ENCODE measurements at regions not wholly inside any gene's neighbourhood (a gene's known extent, or its start where the extent isn't known, plus 50 kb on each side); places are given as distances from the start of the nearest gene placed in this dataset.
"Not testable (repeated sequence)": the region's sequence is repeated elsewhere in the genome, so short reads cannot be mapped to it uniquely, and the experiment has no call there.

- Mint-ChIP-seq H3K9me3 (no peaks in the 10 kb centered on the region), H3K36me3 (ENCODE audit: low read depth) (no peaks in the 10 kb centered on the region), H3K4me1 (no peaks in the 10 kb centered on the region), H3K4me3 (no peak overlapping the region), H3K27ac (no peak overlapping the region), H3K27me3 (peaks cover under 1% of the 10 kb centered on the region)
- CTCF ChIA-PET: no interaction called here
- POLR2A ChIA-PET: no interaction called here
- no peak for DNase-seq
Measured at GRCh38 chr1:233459968-233460367, 132.4 kb downstream of the MAP3K21 start.

- H3K4me1 Mint-ChIP-seq: no peaks in the 10 kb centered on the region
- no peaks in the 10 kb centered on the region for H3K27me3 Mint-ChIP-seq
- no peak overlapping the region for H3K27ac Mint-ChIP-seq
- ChIA-PET POLR2A (no interaction called here), CTCF (no interaction called here)
- H3K4me3 Mint-ChIP-seq: no peak overlapping the region
- H3K9me3 Mint-ChIP-seq: no peaks in the 10 kb centered on the region
- DNase-seq: no peak
- no peaks in the 10 kb centered on the region for H3K36me3 Mint-ChIP-seq (ENCODE audit: low read depth)
Measured at GRCh38 chr1:233460692-233461091, 133.2 kb downstream of the MAP3K21 start.

GRCh38 chr1:233461847-233462246, 134.3 kb downstream of the MAP3K21 start:
- POLR2A ChIA-PET: no interaction called here
- Mint-ChIP-seq H3K4me1 (no peaks in the 10 kb centered on the region), H3K9me3 (no peaks in the 10 kb centered on the region), H3K4me3 (no peak overlapping the region), H3K27ac (no peak overlapping the region), H3K27me3 (no peaks in the 10 kb centered on the region), H3K36me3 (ENCODE audit: low read depth) (no peaks in the 10 kb centered on the region)
- CTCF ChIA-PET: no interaction called here
- DNase-seq: no peak

GRCh38 chr1:233463333-233463732, 135.8 kb downstream of the MAP3K21 start:
- CTCF ChIA-PET: no interaction called here
- no peak for DNase-seq
- no peaks in the 10 kb centered on the region for H3K36me3 Mint-ChIP-seq (ENCODE audit: low read depth)
- H3K4me1 Mint-ChIP-seq: no peaks in the 10 kb centered on the region
- POLR2A ChIA-PET: no interaction called here
- H3K27ac Mint-ChIP-seq: no peak overlapping the region
- no peaks in the 10 kb centered on the region for H3K9me3 Mint-ChIP-seq
- H3K4me3 Mint-ChIP-seq: no peak overlapping the region
- H3K27me3 Mint-ChIP-seq: no peaks in the 10 kb centered on the region

- POLR2A ChIA-PET: no interaction called here
- H3K36me3 Mint-ChIP-seq (ENCODE audit: low read depth): no peaks in the 10 kb centered on the region
- H3K27ac Mint-ChIP-seq: no peak overlapping the region
- no peaks in the 10 kb centered on the region for H3K4me1 Mint-ChIP-seq
- H3K27me3 Mint-ChIP-seq: no peaks in the 10 kb centered on the region
- CTCF ChIA-PET: interaction anchor here (0.9 kb wide), 1 partner anchor 25 kb away, joined by 4 read pairs; no protein-coding TSS in a partner anchor
- no peaks in the 10 kb centered on the region for H3K9me3 Mint-ChIP-seq
- no peak for DNase-seq
- H3K4me3 Mint-ChIP-seq: no peak overlapping the region
Measured at GRCh38 chr1:233465745-233466343, 138.3 kb downstream of the MAP3K21 start.

- Mint-ChIP-seq H3K4me3 (no peak overlapping the region), H3K27ac (no peak overlapping the region), H3K27me3 (peaks cover 13% of the 10 kb centered on the region), H3K9me3 (no peaks in the 10 kb centered on the region), H3K4me1 (no peaks in the 10 kb centered on the region), H3K36me3 (ENCODE audit: low read depth) (no peaks in the 10 kb centered on the region)
- POLR2A ChIA-PET: no interaction called here
- CTCF ChIA-PET: no interaction called here
- no peak for DNase-seq
Measured at GRCh38 chr1:233470741-233471499, 143.0 kb upstream of the KCNK1 start.

GRCh38 chr1:233471851-233472250, 142.1 kb upstream of the KCNK1 start:
- DNase-seq; H3K4me1 Mint-ChIP-seq; H3K9me3 Mint-ChIP-seq; H3K27ac Mint-ChIP-seq; CTCF ChIA-PET; POLR2A ChIA-PET; H3K36me3 Mint-ChIP-seq (ENCODE audit: low read depth); H3K4me3 Mint-ChIP-seq: not testable (repeated sequence)
- peaks cover 13% of the 10 kb centered on the region for H3K27me3 Mint-ChIP-seq

- H3K36me3 Mint-ChIP-seq (ENCODE audit: low read depth); CTCF ChIA-PET; H3K27ac Mint-ChIP-seq; POLR2A ChIA-PET; H3K4me3 Mint-ChIP-seq; H3K4me1 Mint-ChIP-seq; H3K9me3 Mint-ChIP-seq; DNase-seq: not testable (repeated sequence)
- peaks cover 16% of the 10 kb centered on the region for H3K27me3 Mint-ChIP-seq
Measured at GRCh38 chr1:233472796-233473195, 141.1 kb upstream of the KCNK1 start.

GRCh38 chr1:233473549-233474204, 140.2 kb upstream of the KCNK1 start:
- CTCF ChIA-PET: no interaction called here

GRCh38 chr1:233477359-233477758, 136.5 kb upstream of the KCNK1 start:
- Mint-ChIP-seq H3K9me3 (no peaks in the 10 kb centered on the region), H3K27ac (no peak overlapping the region), H3K36me3 (ENCODE audit: low read depth) (no peaks in the 10 kb centered on the region), H3K4me3 (no peak overlapping the region), H3K27me3 (peaks cover 17% of the 10 kb centered on the region), H3K4me1 (peaks cover 5% of the 10 kb centered on the region)
- no peak for DNase-seq
- CTCF ChIA-PET: interaction anchor here (1.5 kb wide), 1 partner anchor 41 kb away, joined by 3 read pairs; no protein-coding TSS in a partner anchor
- POLR2A ChIA-PET: no interaction called here

More at GRCh38 chr1:233473549-233474204, 140.2 kb upstream of the KCNK1 start:
- no peak for DNase-seq
- Mint-ChIP-seq H3K4me3 (no peak overlapping the region), H3K27ac (no peak overlapping the region), H3K27me3 (peaks cover 16% of the 10 kb centered on the region), H3K9me3 (no peaks in the 10 kb centered on the region), H3K36me3 (ENCODE audit: low read depth) (no peaks in the 10 kb centered on the region), H3K4me1 (no peaks in the 10 kb centered on the region)
- POLR2A ChIA-PET: no interaction called here

- ChIA-PET CTCF (no interaction called here), POLR2A (no interaction called here)
- no peaks in the 10 kb centered on the region for H3K36me3 Mint-ChIP-seq (ENCODE audit: low read depth)
- H3K9me3 Mint-ChIP-seq: no peaks in the 10 kb centered on the region
- DNase-seq: no peak
- H3K27ac Mint-ChIP-seq: no peak overlapping the region
- H3K27me3 Mint-ChIP-seq: peaks cover 12% of the 10 kb centered on the region
- H3K4me1 Mint-ChIP-seq: peaks cover 5% of the 10 kb centered on the region
- no peak overlapping the region for H3K4me3 Mint-ChIP-seq
Measured at GRCh38 chr1:233478611-233479010, 135.3 kb upstream of the KCNK1 start.

GRCh38 chr1:233479110-233479890, 134.6 kb upstream of the KCNK1 start:
- H3K27ac Mint-ChIP-seq: no peak overlapping the region
- ChIA-PET POLR2A (no interaction called here), CTCF (no interaction called here)
- no peaks in the 10 kb centered on the region for H3K36me3 Mint-ChIP-seq (ENCODE audit: low read depth)
- no peaks in the 10 kb centered on the region for H3K9me3 Mint-ChIP-seq
- H3K4me1 Mint-ChIP-seq: peaks cover 5% of the 10 kb centered on the region
- H3K27me3 Mint-ChIP-seq: peaks cover 15% of the 10 kb centered on the region
- DNase-seq: no peak
- H3K4me3 Mint-ChIP-seq: no peak overlapping the region

GRCh38 chr1:233480198-233480597, 133.7 kb upstream of the KCNK1 start:
- H3K4me1 Mint-ChIP-seq: peaks cover 5% of the 10 kb centered on the region
- H3K4me3 Mint-ChIP-seq: no peak overlapping the region
- no peak overlapping the region for H3K27ac Mint-ChIP-seq
- H3K36me3 Mint-ChIP-seq (ENCODE audit: low read depth): no peaks in the 10 kb centered on the region
- POLR2A ChIA-PET: no interaction called here
- CTCF ChIA-PET: no interaction called here
- DNase-seq: no peak
- H3K27me3 Mint-ChIP-seq: peaks cover 12% of the 10 kb centered on the region
- H3K9me3 Mint-ChIP-seq: no peaks in the 10 kb centered on the region

Data from activated CD4-positive, alpha-beta memory T cell treated with anti-CD3 and anti-CD28 coated beads, Interleukin-2, amount 10 ng/mL, durations not matched to agents 7 days and 5 days (primary cell).